ENCODE measurements at regions not wholly inside any gene's neighbourhood (a gene's known extent, or its start where the extent isn't known, plus 50 kb on each side); places are given as distances from the start of the nearest gene placed in this dataset.

DNA sequence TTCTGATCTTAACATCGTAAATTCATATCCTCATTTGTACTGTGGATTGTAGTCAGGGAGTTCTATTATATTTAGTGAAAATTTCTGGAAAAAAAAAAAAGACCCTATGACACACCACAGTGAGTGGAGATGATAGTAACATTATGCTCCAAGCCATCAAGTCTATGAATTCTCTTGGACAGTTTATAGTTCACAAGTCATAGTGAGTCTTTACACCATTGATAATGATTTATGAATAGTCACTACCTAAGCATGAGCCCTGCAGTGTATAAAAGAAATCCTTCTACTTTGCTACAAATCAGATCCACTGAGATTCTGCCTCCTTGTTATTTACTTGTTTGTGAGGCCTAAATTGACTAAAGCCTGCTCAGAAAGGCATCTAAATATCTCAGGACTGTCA lies 772.2 kb upstream of the NOVA1 start:
- Histone ChIP-seq H2AFZ (ENCODE audit: low read depth, low read length) (no peak overlapping the region), H3K27me3 (ENCODE audit: insufficient read depth, low read depth, low read length) (no peaks in the 10 kb centered on the region), H3K27ac (ENCODE audit: low read length) (no peak overlapping the region), H3K9me3 (ENCODE audit: low read length) (no peaks in the 10 kb centered on the region), H4K20me1 (ENCODE audit: insufficient read depth) (no peaks in the 10 kb centered on the region), H3K4me3 (ENCODE audit: low read length) (no peak overlapping the region), H3K9me2 (ENCODE audit: insufficient read depth, low read length) (no peaks in the 10 kb centered on the region), H3K4me2 (ENCODE audit: low read length) (no peak overlapping the region), H3K9ac (ENCODE audit: low read length) (no peak overlapping the region), H3F3A (ENCODE audit: insufficient read depth, low read length, poor library complexity, severe bottlenecking) (no peaks in the 10 kb centered on the region), H3K36me3 (ENCODE audit: insufficient read depth, low read length) (no peaks in the 10 kb centered on the region), H3K79me2 (replicated peaks; ENCODE audit: insufficient read depth, low read length) (no peaks in the 10 kb centered on the region)
- TF ChIP-seq SMC3 (conservative IDR thresholded peaks at IDR 0.05; ENCODE audit: poor library complexity) = no peak
- TF ChIP-seq EP300 (conservative IDR thresholded peaks at IDR 0.05; ENCODE audit: poor library complexity, severe bottlenecking) = no peak
- no peak for TF ChIP-seq EZH2 (IDR thresholded peaks at IDR 0.05; ENCODE audit: borderline replicate concordance, insufficient read depth, low read length, poor library complexity, severe bottlenecking)

- Histone ChIP-seq H3K4me3 (ENCODE audit: low read length) (no peak overlapping the region), H3K9me2 (ENCODE audit: insufficient read depth, low read length) (no peaks in the 10 kb centered on the region), H3K27ac (ENCODE audit: low read length) (no peak overlapping the region), H3K4me2 (ENCODE audit: low read length) (no peak overlapping the region), H3K9me3 (ENCODE audit: low read length) (no peaks in the 10 kb centered on the region), H3F3A (ENCODE audit: insufficient read depth, low read length, poor library complexity, severe bottlenecking) (no peaks in the 10 kb centered on the region), H2AFZ (ENCODE audit: low read depth, low read length) (no peak overlapping the region), H3K79me2 (replicated peaks; ENCODE audit: insufficient read depth, low read length) (no peaks in the 10 kb centered on the region), H3K27me3 (ENCODE audit: insufficient read depth, low read depth, low read length) (no peaks in the 10 kb centered on the region), H4K20me1 (ENCODE audit: insufficient read depth) (no peaks in the 10 kb centered on the region), H3K9ac (ENCODE audit: low read length) (no peak overlapping the region), H3K36me3 (ENCODE audit: insufficient read depth, low read length) (no peaks in the 10 kb centered on the region)
- TF ChIP-seq MXI1 (conservative IDR thresholded peaks at IDR 0.05; ENCODE audit: poor library complexity, severe bottlenecking) (no peak), EP300 (conservative IDR thresholded peaks at IDR 0.05; ENCODE audit: poor library complexity, severe bottlenecking) (peak; percentile 97), POLR2AphosphoS5 (IDR thresholded peaks at IDR 0.05) (peak; percentile 91)
These were observed 772.9 kb upstream of the NOVA1 start for GRCh38 chr14:27370775-27371174.

DNA sequence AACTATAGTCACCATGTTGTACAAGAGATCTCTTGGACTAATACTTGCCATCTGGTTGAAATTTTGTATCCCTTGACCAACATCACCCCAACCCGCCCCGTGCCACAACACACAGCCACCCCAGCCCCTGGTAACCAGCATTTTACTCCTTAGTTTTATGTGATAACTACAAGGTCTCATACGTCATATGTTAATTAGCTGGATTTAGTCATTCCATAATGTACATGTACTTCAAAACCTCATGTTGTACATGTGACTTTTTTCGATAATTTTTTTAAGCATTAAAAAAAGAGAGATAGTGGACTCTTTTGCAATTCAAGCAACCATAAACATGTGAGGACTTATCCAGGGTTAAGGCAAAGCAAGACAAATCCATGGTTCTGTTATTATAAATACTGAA lies 773.4 kb upstream of the NOVA1 start:
- Histone ChIP-seq H3K4me2 (ENCODE audit: low read length) (no peak overlapping the region), H3K27me3 (ENCODE audit: insufficient read depth, low read depth, low read length) (no peaks in the 10 kb centered on the region), H3K36me3 (ENCODE audit: insufficient read depth, low read length) (no peaks in the 10 kb centered on the region), H3K9me2 (ENCODE audit: insufficient read depth, low read length) (no peaks in the 10 kb centered on the region), H3K4me3 (ENCODE audit: low read length) (no peak overlapping the region), H2AFZ (ENCODE audit: low read depth, low read length) (no peak overlapping the region), H3K27ac (ENCODE audit: low read length) (no peak overlapping the region), H3F3A (ENCODE audit: insufficient read depth, low read length, poor library complexity, severe bottlenecking) (no peaks in the 10 kb centered on the region), H3K9me3 (ENCODE audit: low read length) (no peaks in the 10 kb centered on the region), H3K79me2 (replicated peaks; ENCODE audit: insufficient read depth, low read length) (no peaks in the 10 kb centered on the region), H3K9ac (ENCODE audit: low read length) (no peak overlapping the region), H4K20me1 (ENCODE audit: insufficient read depth) (no peaks in the 10 kb centered on the region)
- TF ChIP-seq POLR2AphosphoS5 (IDR thresholded peaks at IDR 0.05) (no peak), RAD21 (conservative IDR thresholded peaks at IDR 0.05) (no peak), SMC3 (conservative IDR thresholded peaks at IDR 0.05; ENCODE audit: poor library complexity) (no peak)
- TF ChIP-seq, protein P1, sequence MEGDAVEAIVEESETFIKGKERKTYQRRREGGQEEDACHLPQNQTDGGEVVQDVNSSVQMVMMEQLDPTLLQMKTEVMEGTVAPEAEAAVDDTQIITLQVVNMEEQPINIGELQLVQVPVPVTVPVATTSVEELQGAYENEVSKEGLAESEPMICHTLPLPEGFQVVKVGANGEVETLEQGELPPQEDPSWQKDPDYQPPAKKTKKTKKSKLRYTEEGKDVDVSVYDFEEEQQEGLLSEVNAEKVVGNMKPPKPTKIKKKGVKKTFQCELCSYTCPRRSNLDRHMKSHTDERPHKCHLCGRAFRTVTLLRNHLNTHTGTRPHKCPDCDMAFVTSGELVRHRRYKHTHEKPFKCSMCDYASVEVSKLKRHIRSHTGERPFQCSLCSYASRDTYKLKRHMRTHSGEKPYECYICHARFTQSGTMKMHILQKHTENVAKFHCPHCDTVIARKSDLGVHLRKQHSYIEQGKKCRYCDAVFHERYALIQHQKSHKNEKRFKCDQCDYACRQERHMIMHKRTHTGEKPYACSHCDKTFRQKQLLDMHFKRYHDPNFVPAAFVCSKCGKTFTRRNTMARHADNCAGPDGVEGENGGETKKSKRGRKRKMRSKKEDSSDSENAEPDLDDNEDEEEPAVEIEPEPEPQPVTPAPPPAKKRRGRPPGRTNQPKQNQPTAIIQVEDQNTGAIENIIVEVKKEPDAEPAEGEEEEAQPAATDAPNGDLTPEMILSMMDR (IDR thresholded peaks at IDR 0.05; ENCODE audit: poor library complexity, severe bottlenecking) = no peak

- Histone ChIP-seq H3F3A (ENCODE audit: insufficient read depth, low read length, poor library complexity, severe bottlenecking) (no peaks in the 10 kb centered on the region), H3K4me3 (ENCODE audit: low read length) (no peak overlapping the region), H4K20me1 (ENCODE audit: insufficient read depth) (no peaks in the 10 kb centered on the region), H3K36me3 (ENCODE audit: insufficient read depth, low read length) (no peaks in the 10 kb centered on the region), H3K9ac (ENCODE audit: low read length) (no peak overlapping the region), H3K27ac (ENCODE audit: low read length) (no peak overlapping the region), H3K79me2 (replicated peaks; ENCODE audit: insufficient read depth, low read length) (no peaks in the 10 kb centered on the region), H3K9me3 (ENCODE audit: low read length) (no peaks in the 10 kb centered on the region), H3K27me3 (ENCODE audit: insufficient read depth, low read depth, low read length) (no peaks in the 10 kb centered on the region), H3K9me2 (ENCODE audit: insufficient read depth, low read length) (no peaks in the 10 kb centered on the region), H2AFZ (ENCODE audit: low read depth, low read length) (no peak overlapping the region), H3K4me2 (ENCODE audit: low read length) (no peak overlapping the region)
- no peak for TF ChIP-seq POLR2AphosphoS5 (IDR thresholded peaks at IDR 0.05)
- no peak for TF ChIP-seq TAF1 (IDR thresholded peaks at IDR 0.05; ENCODE audit: low read depth)
- TF ChIP-seq, protein P1 (IDR thresholded peaks at IDR 0.05; ENCODE audit: poor library complexity, severe bottlenecking) = no peak
- TF ChIP-seq MXI1 (conservative IDR thresholded peaks at IDR 0.05; ENCODE audit: poor library complexity, severe bottlenecking) = no peak
- no peak for TF ChIP-seq REST (IDR thresholded peaks at IDR 0.05; ENCODE audit: borderline replicate concordance)
- TF ChIP-seq SMC3 (conservative IDR thresholded peaks at IDR 0.05; ENCODE audit: poor library complexity) = no peak
- TF ChIP-seq RAD21 (conservative IDR thresholded peaks at IDR 0.05) = no peak
- TF ChIP-seq EP300 (conservative IDR thresholded peaks at IDR 0.05; ENCODE audit: poor library complexity, severe bottlenecking) = no peak
- TF ChIP-seq EZH2 (IDR thresholded peaks at IDR 0.05; ENCODE audit: borderline replicate concordance, insufficient read depth, low read length, poor library complexity, severe bottlenecking) = no peak
These were observed 774.0 kb upstream of the NOVA1 start for GRCh38 chr14:27371868-27372267.
